H9 (cell line): ENCODE measurements at regions not wholly inside any gene's neighbourhood (a gene's known extent, or its start where the extent isn't known, plus 50 kb on each side); places are given as distances from the start of the nearest gene placed in this dataset.

Source experiments
- DNase-seq: peaks from one replicate; pipeline ENCODE4 v3.0.0-alpha.2; 2017
- H2AFZ ChIP-seq: one replicate; pipeline ENCODE4 v1.6.1; 2013; ENCODE audit warnings: mild to moderate bottlenecking, low read length, control low read depth, moderate library complexity
- H2AK5ac ChIP-seq: 2 replicates; pipeline ENCODE4 v1.6.1; 2013; ENCODE audit warnings: low read length, control low read depth, mixed read lengths; ENCODE audit not compliant: insufficient read length
- H2BK120ac ChIP-seq: one replicate; pipeline ENCODE4 v1.6.1; 2013; ENCODE audit warnings: low read depth, mild to moderate bottlenecking, low read length, control low read depth, inconsistent platforms; ENCODE audit not compliant: poor library complexity, severe bottlenecking
- H2BK12ac ChIP-seq: 2 replicates; pipeline ENCODE4 v1.6.1; 2013; ENCODE audit warnings: low read length, control low read depth, mixed read lengths, low read depth; ENCODE audit not compliant: insufficient read length
- H2BK15ac ChIP-seq: 2 replicates; pipeline ENCODE4 v1.6.1; 2013; ENCODE audit warnings: low read depth, low read length, control low read depth
- H2BK20ac ChIP-seq: one replicate; pipeline ENCODE4 v1.6.1; 2013; ENCODE audit warnings: low read depth, mild to moderate bottlenecking, low read length, control low read depth, inconsistent platforms; ENCODE audit not compliant: poor library complexity, severe bottlenecking
- H2BK5ac ChIP-seq: 2 replicates; pipeline ENCODE4 v1.6.1; 2013; ENCODE audit warnings: low read length, control low read depth, mixed read lengths; ENCODE audit not compliant: insufficient read length
- H3K14ac ChIP-seq: 2 replicates; pipeline ENCODE4 v1.6.1; 2013; ENCODE audit warnings: low read length, control low read depth; ENCODE audit not compliant: insufficient read depth
- H3K18ac ChIP-seq: 2 replicates; pipeline ENCODE4 v1.6.1; 2013; ENCODE audit warnings: low read depth, mild to moderate bottlenecking, mixed read lengths, low read length, control low read depth; ENCODE audit not compliant: insufficient read length
- H3K23ac ChIP-seq: 2 replicates; pipeline ENCODE4 v1.6.1; 2013; ENCODE audit warnings: low read length, control low read depth, mixed read lengths, low read depth; ENCODE audit not compliant: insufficient read length
- H3K23me2 ChIP-seq: 2 replicates; pipeline ENCODE4 v1.6.1; 2013; ENCODE audit warnings: low read depth, mild to moderate bottlenecking, mixed read lengths, low read length, control low read depth; ENCODE audit not compliant: insufficient read length, poor library complexity, severe bottlenecking
- H3K27ac ChIP-seq: 2 replicates; pipeline ENCODE4 v1.5.1; 2013; ENCODE audit warnings: low read length, control low read depth, mixed read lengths, low read depth; ENCODE audit not compliant: insufficient read length
- H3K27me3 ChIP-seq: 2 replicates; pipeline ENCODE4 v1.6.1; 2013; ENCODE audit warnings: low read length, control low read depth, inconsistent platforms; ENCODE audit not compliant: insufficient read depth
- H3K4ac ChIP-seq: 2 replicates; pipeline ENCODE4 v1.6.1; 2013; ENCODE audit warnings: low read depth, mild to moderate bottlenecking, control low read depth, inconsistent platforms, low read length, moderate library complexity
- H3K4me1 ChIP-seq: 2 replicates; pipeline ENCODE4 v1.6.1; 2013; ENCODE audit warnings: low read length, control low read depth, inconsistent platforms; ENCODE audit not compliant: insufficient read depth
- H3K4me2 ChIP-seq: 2 replicates; pipeline ENCODE4 v1.6.1; 2013; ENCODE audit warnings: low read length, control low read depth, mixed read lengths; ENCODE audit not compliant: insufficient read length, insufficient read depth
- H3K56ac ChIP-seq: 2 replicates; pipeline ENCODE4 v1.6.1; 2013; ENCODE audit warnings: low read depth, mild to moderate bottlenecking, mixed read lengths, low read length, control low read depth; ENCODE audit not compliant: insufficient read length
- H3K79me1 ChIP-seq: 2 replicates; pipeline ENCODE4 v1.6.1; 2013; ENCODE audit warnings: low read depth, mild to moderate bottlenecking, moderate library complexity, low read length, control low read depth, inconsistent platforms; ENCODE audit not compliant: insufficient read depth, poor library complexity, severe bottlenecking
- H3K79me2 ChIP-seq: 2 replicates; pipeline ENCODE4 v1.6.1; 2013; ENCODE audit warnings: low read length, control low read depth, inconsistent platforms; ENCODE audit not compliant: insufficient read depth
- H3K9ac ChIP-seq: 2 replicates; pipeline ENCODE4 v1.6.1; 2013; ENCODE audit warnings: low read length, control low read depth, mixed read lengths; ENCODE audit not compliant: insufficient read length; ENCODE audit errors: extremely low read depth
- H3K9me3 ChIP-seq: one replicate; pipeline ENCODE4 v1.6.1; 2013; ENCODE audit warnings: low read depth, low read length, inconsistent platforms; ENCODE audit not compliant: control insufficient read depth
- H3T11ph ChIP-seq: one replicate; pipeline ENCODE4 v1.6.1; 2013; ENCODE audit warnings: mild to moderate bottlenecking, low read length, control low read depth, inconsistent platforms
- H4K20me1 ChIP-seq: one replicate; pipeline ENCODE4 v1.6.1; 2013; ENCODE audit not compliant: control insufficient read depth, insufficient read length, insufficient read depth
- H4K5ac ChIP-seq: 2 replicates; pipeline ENCODE4 v1.6.1; 2013; ENCODE audit warnings: low read depth, mild to moderate bottlenecking, mixed read lengths, low read length, control low read depth; ENCODE audit not compliant: insufficient read length
- H4K8ac ChIP-seq: replicated peaks from 2 replicates; pipeline ENCODE4 v1.6.1; 2013; ENCODE audit warnings: low read length, control low read depth, mixed read lengths, low read depth; ENCODE audit not compliant: insufficient read length
- H4K91ac ChIP-seq: 2 replicates; pipeline ENCODE4 v1.6.1; 2013; ENCODE audit warnings: low read depth, mild to moderate bottlenecking, moderate library complexity, mixed read lengths, low read length, control low read depth; ENCODE audit not compliant: insufficient read length
- H3K27ac Mint-ChIP-seq, 3 experiments: 2 replicates in 2 of 3; 3 replicates in 1 of 3; pipeline ENCODE4 v1.8.0; 2020 to 2021; ENCODE audit warnings: mixed read lengths in 3 of 3, mild to moderate bottlenecking in 1 of 3, moderate library complexity in 1 of 3
- H3K27me3 Mint-ChIP-seq: 2 replicates; pipeline ENCODE4 v1.8.0; 2021; ENCODE audit warnings: low read depth, mild to moderate bottlenecking, moderate library complexity, mixed read lengths
- H3K36me3 Mint-ChIP-seq, 3 experiments: 2 replicates in 2 of 3; 3 replicates in 1 of 3; pipeline ENCODE4 v1.8.0; 2020 to 2021; ENCODE audit warnings: low read depth in 3 of 3, mixed read lengths in 3 of 3; ENCODE audit not compliant: insufficient read depth in 1 of 3
- H3K4me1 Mint-ChIP-seq, 2 experiments: 2 replicates each; pipeline ENCODE4 v1.8.0; 2020; ENCODE audit warnings: mixed read lengths in 2 of 2
- H3K4me3 Mint-ChIP-seq, 2 experiments: 2 replicates in 1 of 2; 3 replicates in 1 of 2; pipeline ENCODE4 v1.8.0; 2020 to 2021; ENCODE audit warnings: mild to moderate bottlenecking in 2 of 2, mixed read lengths in 2 of 2, moderate library complexity in 1 of 2
- H3K9me3 Mint-ChIP-seq, 2 experiments: 2 replicates in 1 of 2; 3 replicates in 1 of 2; pipeline ENCODE4 v1.8.0; 2020; ENCODE audit warnings: mild to moderate bottlenecking in 2 of 2, mixed read lengths in 2 of 2, moderate library complexity in 1 of 2
- WGBS: extraction: QIAGEN DNeasy Blood & Tissue Kit; methylation state at CpG from one replicate; pipeline ENCODE4 v1.1.7; 2013; ENCODE audit warnings: missing lambda C conversion rate, low lambda C conversion rate, mixed read lengths; ENCODE audit not compliant: insufficient read length; ENCODE audit errors: extremely low coverage; 5-methylcytosine and 5-hydroxymethylcytosine counted together
- TF ChIP-seq, protein P1 (sequence below): fragments of 200-600 bp; sonication (generic); conservative IDR thresholded peaks from 3 replicates; pipeline ENCODE4 v1.8.0; 2021; ENCODE audit warnings: antibody characterized with exemption, mild to moderate bottlenecking

- Mint-ChIP-seq H3K9me3 (peaks cover 9 to 11% of the 10 kb centered on the region in 2 experiments), H3K4me1 (peaks cover 9 to 12% of the 10 kb centered on the region in 2 experiments), H3K27me3 (peaks cover 21% of the 10 kb centered on the region), H3K36me3 (no peaks in the 10 kb centered on the region), H3K4me3 (no peak overlapping the region), H3K27ac (peak overlapping the region in 2 of 3 experiments; percentile 53 to 89; a peak in 2 of 7 replicates)
- H3K18ac ChIP-seq, result no peak overlapping the region
- no peak overlapping the region for H2BK5ac ChIP-seq
- no peak overlapping the region for H3K9ac ChIP-seq
- H2BK15ac ChIP-seq, result no peak overlapping the region
- no peak overlapping the region for H2AK5ac ChIP-seq
- no peak overlapping the region for H3K23ac ChIP-seq
- no peak overlapping the region for H3T11ph ChIP-seq
- no peak overlapping the region for H3K56ac ChIP-seq
- WGBS, result no CpG with 5 or more reads among the region's 13 CpGs
- no peaks in the 10 kb centered on the region for H3K79me1 ChIP-seq
- H2BK12ac ChIP-seq, result no peak overlapping the region
- H4K20me1 ChIP-seq, result no peaks in the 10 kb centered on the region
- no peaks in the 10 kb centered on the region for H3K9me3 ChIP-seq
- H3K27me3 ChIP-seq, result no peaks in the 10 kb centered on the region
- no peak overlapping the region for H4K8ac ChIP-seq
- H2AFZ ChIP-seq, result no peak overlapping the region
- H3K4me1 ChIP-seq, result no peaks in the 10 kb centered on the region; the same call in 1 of the 2 replicates
- no peak overlapping the region for H3K14ac ChIP-seq
- DNase-seq, result peak; percentile 66
- H3K27ac ChIP-seq, result no peak overlapping the region
- H4K5ac ChIP-seq, result no peak overlapping the region
- no peak overlapping the region for H2BK120ac ChIP-seq
- no peaks in the 10 kb centered on the region for H3K79me2 ChIP-seq
- TF ChIP-seq, protein P1, sequence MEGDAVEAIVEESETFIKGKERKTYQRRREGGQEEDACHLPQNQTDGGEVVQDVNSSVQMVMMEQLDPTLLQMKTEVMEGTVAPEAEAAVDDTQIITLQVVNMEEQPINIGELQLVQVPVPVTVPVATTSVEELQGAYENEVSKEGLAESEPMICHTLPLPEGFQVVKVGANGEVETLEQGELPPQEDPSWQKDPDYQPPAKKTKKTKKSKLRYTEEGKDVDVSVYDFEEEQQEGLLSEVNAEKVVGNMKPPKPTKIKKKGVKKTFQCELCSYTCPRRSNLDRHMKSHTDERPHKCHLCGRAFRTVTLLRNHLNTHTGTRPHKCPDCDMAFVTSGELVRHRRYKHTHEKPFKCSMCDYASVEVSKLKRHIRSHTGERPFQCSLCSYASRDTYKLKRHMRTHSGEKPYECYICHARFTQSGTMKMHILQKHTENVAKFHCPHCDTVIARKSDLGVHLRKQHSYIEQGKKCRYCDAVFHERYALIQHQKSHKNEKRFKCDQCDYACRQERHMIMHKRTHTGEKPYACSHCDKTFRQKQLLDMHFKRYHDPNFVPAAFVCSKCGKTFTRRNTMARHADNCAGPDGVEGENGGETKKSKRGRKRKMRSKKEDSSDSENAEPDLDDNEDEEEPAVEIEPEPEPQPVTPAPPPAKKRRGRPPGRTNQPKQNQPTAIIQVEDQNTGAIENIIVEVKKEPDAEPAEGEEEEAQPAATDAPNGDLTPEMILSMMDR, result peak; percentile 37
- H3K4ac ChIP-seq, result no peak overlapping the region
- H3K23me2 ChIP-seq, result no peaks in the 10 kb centered on the region
- no peak overlapping the region for H4K91ac ChIP-seq
- H3K4me2 ChIP-seq, result no peak overlapping the region
- no peak overlapping the region for H2BK20ac ChIP-seq
Observed at GRCh38 chr14:104443391-104444158, 136.0 kb upstream of the C14orf180 start.
